H9 (cell line): ENCODE measurements at regions not wholly inside any gene's neighbourhood (a gene's known extent, or its start where the extent isn't known, plus 50 kb on each side); places are given as distances from the start of the nearest gene placed in this dataset.

Experiments used
- DNase-seq: peaks from one replicate; pipeline ENCODE4 v3.0.0-alpha.2; 2017
- H2AFZ ChIP-seq: one replicate; pipeline ENCODE4 v1.6.1; 2013; ENCODE audit warnings: mild to moderate bottlenecking, low read length, control low read depth, moderate library complexity
- H2AK5ac ChIP-seq: 2 replicates; pipeline ENCODE4 v1.6.1; 2013; ENCODE audit warnings: low read length, control low read depth, mixed read lengths; ENCODE audit not compliant: insufficient read length
- H2BK120ac ChIP-seq: one replicate; pipeline ENCODE4 v1.6.1; 2013; ENCODE audit warnings: low read depth, mild to moderate bottlenecking, low read length, control low read depth, inconsistent platforms; ENCODE audit not compliant: poor library complexity, severe bottlenecking
- H2BK12ac ChIP-seq: 2 replicates; pipeline ENCODE4 v1.6.1; 2013; ENCODE audit warnings: low read length, control low read depth, mixed read lengths, low read depth; ENCODE audit not compliant: insufficient read length
- H2BK15ac ChIP-seq: 2 replicates; pipeline ENCODE4 v1.6.1; 2013; ENCODE audit warnings: low read depth, low read length, control low read depth
- H2BK20ac ChIP-seq: one replicate; pipeline ENCODE4 v1.6.1; 2013; ENCODE audit warnings: low read depth, mild to moderate bottlenecking, low read length, control low read depth, inconsistent platforms; ENCODE audit not compliant: poor library complexity, severe bottlenecking
- H2BK5ac ChIP-seq: 2 replicates; pipeline ENCODE4 v1.6.1; 2013; ENCODE audit warnings: low read length, control low read depth, mixed read lengths; ENCODE audit not compliant: insufficient read length
- H3K14ac ChIP-seq: 2 replicates; pipeline ENCODE4 v1.6.1; 2013; ENCODE audit warnings: low read length, control low read depth; ENCODE audit not compliant: insufficient read depth
- H3K18ac ChIP-seq: 2 replicates; pipeline ENCODE4 v1.6.1; 2013; ENCODE audit warnings: low read depth, mild to moderate bottlenecking, mixed read lengths, low read length, control low read depth; ENCODE audit not compliant: insufficient read length
- H3K23ac ChIP-seq: 2 replicates; pipeline ENCODE4 v1.6.1; 2013; ENCODE audit warnings: low read length, control low read depth, mixed read lengths, low read depth; ENCODE audit not compliant: insufficient read length
- H3K23me2 ChIP-seq: 2 replicates; pipeline ENCODE4 v1.6.1; 2013; ENCODE audit warnings: low read depth, mild to moderate bottlenecking, mixed read lengths, low read length, control low read depth; ENCODE audit not compliant: insufficient read length, poor library complexity, severe bottlenecking
- H3K27ac ChIP-seq: 2 replicates; pipeline ENCODE4 v1.5.1; 2013; ENCODE audit warnings: low read length, control low read depth, mixed read lengths, low read depth; ENCODE audit not compliant: insufficient read length
- H3K27me3 ChIP-seq: 2 replicates; pipeline ENCODE4 v1.6.1; 2013; ENCODE audit warnings: low read length, control low read depth, inconsistent platforms; ENCODE audit not compliant: insufficient read depth
- H3K4ac ChIP-seq: 2 replicates; pipeline ENCODE4 v1.6.1; 2013; ENCODE audit warnings: low read depth, mild to moderate bottlenecking, control low read depth, inconsistent platforms, low read length, moderate library complexity
- H3K4me1 ChIP-seq: 2 replicates; pipeline ENCODE4 v1.6.1; 2013; ENCODE audit warnings: low read length, control low read depth, inconsistent platforms; ENCODE audit not compliant: insufficient read depth
- H3K4me2 ChIP-seq: 2 replicates; pipeline ENCODE4 v1.6.1; 2013; ENCODE audit warnings: low read length, control low read depth, mixed read lengths; ENCODE audit not compliant: insufficient read length, insufficient read depth
- H3K56ac ChIP-seq: 2 replicates; pipeline ENCODE4 v1.6.1; 2013; ENCODE audit warnings: low read depth, mild to moderate bottlenecking, mixed read lengths, low read length, control low read depth; ENCODE audit not compliant: insufficient read length
- H3K79me1 ChIP-seq: 2 replicates; pipeline ENCODE4 v1.6.1; 2013; ENCODE audit warnings: low read depth, mild to moderate bottlenecking, moderate library complexity, low read length, control low read depth, inconsistent platforms; ENCODE audit not compliant: insufficient read depth, poor library complexity, severe bottlenecking
- H3K79me2 ChIP-seq: 2 replicates; pipeline ENCODE4 v1.6.1; 2013; ENCODE audit warnings: low read length, control low read depth, inconsistent platforms; ENCODE audit not compliant: insufficient read depth
- H3K9ac ChIP-seq: 2 replicates; pipeline ENCODE4 v1.6.1; 2013; ENCODE audit warnings: low read length, control low read depth, mixed read lengths; ENCODE audit not compliant: insufficient read length; ENCODE audit errors: extremely low read depth
- H3K9me3 ChIP-seq: one replicate; pipeline ENCODE4 v1.6.1; 2013; ENCODE audit warnings: low read depth, low read length, inconsistent platforms; ENCODE audit not compliant: control insufficient read depth
- H3T11ph ChIP-seq: one replicate; pipeline ENCODE4 v1.6.1; 2013; ENCODE audit warnings: mild to moderate bottlenecking, low read length, control low read depth, inconsistent platforms
- H4K20me1 ChIP-seq: one replicate; pipeline ENCODE4 v1.6.1; 2013; ENCODE audit not compliant: control insufficient read depth, insufficient read length, insufficient read depth
- H4K5ac ChIP-seq: 2 replicates; pipeline ENCODE4 v1.6.1; 2013; ENCODE audit warnings: low read depth, mild to moderate bottlenecking, mixed read lengths, low read length, control low read depth; ENCODE audit not compliant: insufficient read length
- H4K8ac ChIP-seq: replicated peaks from 2 replicates; pipeline ENCODE4 v1.6.1; 2013; ENCODE audit warnings: low read length, control low read depth, mixed read lengths, low read depth; ENCODE audit not compliant: insufficient read length
- H4K91ac ChIP-seq: 2 replicates; pipeline ENCODE4 v1.6.1; 2013; ENCODE audit warnings: low read depth, mild to moderate bottlenecking, moderate library complexity, mixed read lengths, low read length, control low read depth; ENCODE audit not compliant: insufficient read length
- H3K27ac Mint-ChIP-seq, 3 experiments: 2 replicates in 2 of 3; 3 replicates in 1 of 3; pipeline ENCODE4 v1.8.0; 2020 to 2021; ENCODE audit warnings: mixed read lengths in 3 of 3, mild to moderate bottlenecking in 1 of 3, moderate library complexity in 1 of 3
- H3K27me3 Mint-ChIP-seq: 2 replicates; pipeline ENCODE4 v1.8.0; 2021; ENCODE audit warnings: low read depth, mild to moderate bottlenecking, moderate library complexity, mixed read lengths
- H3K36me3 Mint-ChIP-seq, 3 experiments: 2 replicates in 2 of 3; 3 replicates in 1 of 3; pipeline ENCODE4 v1.8.0; 2020 to 2021; ENCODE audit warnings: low read depth in 3 of 3, mixed read lengths in 3 of 3; ENCODE audit not compliant: insufficient read depth in 1 of 3
- H3K4me1 Mint-ChIP-seq, 2 experiments: 2 replicates each; pipeline ENCODE4 v1.8.0; 2020; ENCODE audit warnings: mixed read lengths in 2 of 2
- H3K4me3 Mint-ChIP-seq, 2 experiments: 2 replicates in 1 of 2; 3 replicates in 1 of 2; pipeline ENCODE4 v1.8.0; 2020 to 2021; ENCODE audit warnings: mild to moderate bottlenecking in 2 of 2, mixed read lengths in 2 of 2, moderate library complexity in 1 of 2
- H3K9me3 Mint-ChIP-seq, 2 experiments: 2 replicates in 1 of 2; 3 replicates in 1 of 2; pipeline ENCODE4 v1.8.0; 2020; ENCODE audit warnings: mild to moderate bottlenecking in 2 of 2, mixed read lengths in 2 of 2, moderate library complexity in 1 of 2
- CTCF ChIP-seq: fragments of 200-600 bp; sonication (generic); conservative IDR thresholded peaks from 3 replicates; pipeline ENCODE4 v1.8.0; 2021; ENCODE audit warnings: antibody characterized with exemption, mild to moderate bottlenecking
- WGBS: extraction: QIAGEN DNeasy Blood & Tissue Kit; methylation state at CpG from one replicate; pipeline ENCODE4 v1.1.7; 2013; ENCODE audit warnings: missing lambda C conversion rate, low lambda C conversion rate, mixed read lengths; ENCODE audit not compliant: insufficient read length; ENCODE audit errors: extremely low coverage; 5-methylcytosine and 5-hydroxymethylcytosine counted together

- H3K9ac ChIP-seq = no peak overlapping the region
- no peak overlapping the region for H3K4ac ChIP-seq
- H4K5ac ChIP-seq = no peak overlapping the region
- H2BK5ac ChIP-seq = no peak overlapping the region
- Mint-ChIP-seq H3K4me3 (no peak overlapping the region), H3K27me3 (no peaks in the 10 kb centered on the region), H3K9me3 (no peaks in the 10 kb centered on the region; a peak in 1 of 5 replicates), H3K4me1 (peaks cover 5 to 6% of the 10 kb centered on the region in 2 experiments), H3K27ac (peak overlapping the region in 1 of 3 experiments; percentile 77; a peak in 1 of 7 replicates), H3K36me3 (no peaks in the 10 kb centered on the region; a peak in 1 of 7 replicates)
- no peaks in the 10 kb centered on the region for H3K23me2 ChIP-seq
- H3K14ac ChIP-seq = no peak overlapping the region
- DNase-seq = peak; percentile 87
- no peak overlapping the region for H2AK5ac ChIP-seq
- H3K79me1 ChIP-seq = no peaks in the 10 kb centered on the region
- H3T11ph ChIP-seq = no peak overlapping the region
- no peaks in the 10 kb centered on the region for H3K4me1 ChIP-seq
- no peak overlapping the region for H4K8ac ChIP-seq
- no peak overlapping the region for H2BK120ac ChIP-seq
- no peaks in the 10 kb centered on the region for H4K20me1 ChIP-seq
- H2BK12ac ChIP-seq = no peak overlapping the region
- H2AFZ ChIP-seq = no peak overlapping the region
- H3K79me2 ChIP-seq = no peaks in the 10 kb centered on the region
- H4K91ac ChIP-seq = no peak overlapping the region
- no peak overlapping the region for H2BK20ac ChIP-seq
- peak; percentile 86 for TF ChIP-seq CTCF
- no peak overlapping the region for H3K56ac ChIP-seq
- H3K23ac ChIP-seq = no peak overlapping the region
- H3K27me3 ChIP-seq = no peaks in the 10 kb centered on the region
- WGBS = no CpG with 5 or more reads among the region's 8 CpGs
- no peaks in the 10 kb centered on the region for H3K9me3 ChIP-seq
- H3K27ac ChIP-seq = no peak overlapping the region
- no peak overlapping the region for H3K4me2 ChIP-seq
- no peak overlapping the region for H3K18ac ChIP-seq
- no peak overlapping the region for H2BK15ac ChIP-seq
These were observed 405.8 kb downstream of the IGSF11 start for GRCh38 chr3:118628704-118629341.
